Osteoblast (primary cell): ENCODE measurements at regions not wholly inside any gene's neighbourhood (a gene's known extent, or its start where the extent isn't known, plus 50 kb on each side); places are given as distances from the start of the nearest gene placed in this dataset.
A peak's percentile ranks its signal among the peaks of the same experiment; 100 is the strongest.

Experiments used
- DNase-seq: peaks from one replicate; pipeline ENCODE4 v3.0.0; 2011; ENCODE audit warnings: low spot score, mixed read lengths; ENCODE audit not compliant: insufficient read length; ENCODE audit errors: missing footprints
- H2AFZ ChIP-seq: 2 replicates; pipeline ENCODE4 v1.6.0; 2011; ENCODE audit warnings: mild to moderate bottlenecking, low read length
- H3K27ac ChIP-seq: 2 replicates; pipeline ENCODE4 v1.5.1; 2011; ENCODE audit warnings: mild to moderate bottlenecking, low read depth, low read length, moderate library complexity
- H3K27me3 ChIP-seq: 2 replicates; pipeline ENCODE4 v1.6.0; 2012; ENCODE audit warnings: mild to moderate bottlenecking, control low read depth, inconsistent platforms, low read length, moderate library complexity; ENCODE audit not compliant: insufficient read depth
- H3K36me3 ChIP-seq: 2 replicates; pipeline ENCODE4 v1.5.1; 2011; ENCODE audit warnings: mild to moderate bottlenecking, low read length, control low read depth, moderate library complexity; ENCODE audit not compliant: insufficient read depth
- H3K4me1 ChIP-seq: 2 replicates; pipeline ENCODE4 v1.5.1; 2011; ENCODE audit warnings: mild to moderate bottlenecking, low read length, control low read depth, moderate library complexity; ENCODE audit not compliant: insufficient read depth
- H3K4me2 ChIP-seq: 2 replicates; pipeline ENCODE4 v1.6.0; 2011; ENCODE audit warnings: mild to moderate bottlenecking, low read length; ENCODE audit not compliant: insufficient read depth
- H3K4me3 ChIP-seq: fragments of 200-600 bp; sonication (generic); 3 replicates; pipeline ENCODE4 v1.5.1; 2012; ENCODE audit warnings: mild to moderate bottlenecking, low read length, inconsistent platforms; ENCODE audit not compliant: insufficient read depth
- H3K79me2 ChIP-seq: 2 replicates; pipeline ENCODE4 v1.6.0; 2012; ENCODE audit warnings: mild to moderate bottlenecking, low read length, control low read depth, inconsistent platforms; ENCODE audit not compliant: insufficient read depth
- H3K9me3 ChIP-seq: 2 replicates; pipeline ENCODE4 v1.5.1; 2011; ENCODE audit warnings: low read depth, low read length, control low read depth
- H4K20me1 ChIP-seq: 2 replicates; pipeline ENCODE4 v1.6.0; 2012; ENCODE audit warnings: mild to moderate bottlenecking, low read length, control low read depth; ENCODE audit not compliant: insufficient read depth
- CTCF ChIP-seq: IDR thresholded peaks from 2 replicates; pipeline ENCODE4 v1.5.1; 2011; ENCODE audit warnings: mild to moderate bottlenecking, low read depth, low read length, moderate library complexity; ENCODE audit errors: extremely low read depth

- Histone ChIP-seq H3K27ac (no peak overlapping the region), H3K27me3 (no peaks in the 10 kb centered on the region), H3K36me3 (no peaks in the 10 kb centered on the region), H3K4me2 (no peak overlapping the region), H2AFZ (no peak overlapping the region), H3K79me2 (no peaks in the 10 kb centered on the region), H4K20me1 (no peaks in the 10 kb centered on the region), H3K9me3 (no peaks in the 10 kb centered on the region), H3K4me1 (peaks cover 2% of the 10 kb centered on the region), H3K4me3 (no peak overlapping the region)
- TF ChIP-seq CTCF, result no peak
- no peak for DNase-seq
Observed at GRCh38 chr4:123638834-123639233, 242.2 kb downstream of the SPRY1 start.

- Histone ChIP-seq H3K9me3 (no peaks in the 10 kb centered on the region), H3K79me2 (no peaks in the 10 kb centered on the region), H3K4me2 (no peak overlapping the region), H3K4me1 (peaks cover 2% of the 10 kb centered on the region), H3K4me3 (no peak overlapping the region), H3K36me3 (no peaks in the 10 kb centered on the region), H2AFZ (no peak overlapping the region), H4K20me1 (no peaks in the 10 kb centered on the region), H3K27me3 (no peaks in the 10 kb centered on the region), H3K27ac (no peak overlapping the region)
- TF ChIP-seq CTCF, result no peak
- DNase-seq, result peak; percentile 53
Observed at GRCh38 chr4:123640271-123640670, 243.7 kb downstream of the SPRY1 start.

- H3K27me3 ChIP-seq, result no peaks in the 10 kb centered on the region
Observed at GRCh38 chr4:123640824-123641223, 244.2 kb downstream of the SPRY1 start.

GRCh38 chr4:123643691-123644090 lies 247.1 kb downstream of the SPRY1 start:
- Histone ChIP-seq H3K4me2 (no peak overlapping the region), H3K27ac (no peak overlapping the region), H3K4me3 (no peak overlapping the region), H3K27me3 (no peaks in the 10 kb centered on the region), H2AFZ (no peak overlapping the region), H3K9me3 (no peaks in the 10 kb centered on the region), H3K4me1 (peaks cover 2% of the 10 kb centered on the region), H3K36me3 (no peaks in the 10 kb centered on the region), H3K79me2 (no peaks in the 10 kb centered on the region), H4K20me1 (no peaks in the 10 kb centered on the region)
- no peak for TF ChIP-seq CTCF
- DNase-seq, result no peak

More at GRCh38 chr4:123640824-123641223, 244.2 kb downstream of the SPRY1 start:
- peaks cover 2% of the 10 kb centered on the region for H3K4me1 ChIP-seq
- TF ChIP-seq CTCF, result no peak
- H3K27ac ChIP-seq, result no peak overlapping the region
- no peaks in the 10 kb centered on the region for H3K9me3 ChIP-seq
- no peaks in the 10 kb centered on the region for H3K79me2 ChIP-seq
- H3K4me3 ChIP-seq, result no peak overlapping the region
- no peak overlapping the region for H2AFZ ChIP-seq
- DNase-seq, result no peak
- no peaks in the 10 kb centered on the region for H4K20me1 ChIP-seq
- H3K4me2 ChIP-seq, result no peak overlapping the region
- H3K36me3 ChIP-seq, result no peaks in the 10 kb centered on the region
